Heart left ventricle (tissue), 13 donors: ENCODE measurements at regions not wholly inside any gene's neighbourhood (a gene's known extent, or its start where the extent isn't known, plus 50 kb on each side); places are given as distances from the start of the nearest gene placed in this dataset.
A peak's percentile ranks its signal among the peaks of the same experiment; 100 is the strongest.

Source experiments
- CTCF ChIP-seq, 12 donors: fragments of 200-600 bp; sonication (generic) in 4 of 12; IDR thresholded peaks; one replicate each; pipeline versions ENCODE4 v1.5.0 to v1.8.0; 2018 to 2022; ENCODE audit warnings: antibody characterized with exemption in 12 of 12, mild to moderate bottlenecking in 5 of 12
- POLR2A ChIP-seq, 2 donors: fragments of 450-650 bp; IDR thresholded peaks; one replicate each; pipeline ENCODE4 v1.6.1; 2017; ENCODE audit warnings: antibody characterized with exemption in 2 of 2, mild to moderate bottlenecking in 2 of 2, moderate library complexity in 2 of 2
- donor health status: ischemic (EF 13 %, LVEDD 7.1; RV severe dilation, severe dysfunction).
- donor health status: DM: no; HTN: yes; CAD: no.
- donor health status: DM: no; HTN: no; CAD: no.
- donor health status: ischemic (EF 25% LVEDD 6.9; RV normal size, moderate dysfunction).
- donor health status: ischemic (EF 25% LVEDD 5.7; RV mildly dilated, moderate dysfunction).
- donor health status: ischemic (EF 35%, LVEDD 5.7; RV mildly dilated, moderate dysfunction).
- donor health status: nonischemic (EF 11% LVEDD 7.7; RV severe dilation, severe dysfunction).
- donor health status: DM: yes; HTN: yes; CAD: no.
- donor health status: PGD.
- donor health status: ischemic (EF 29% LVEDD 5.4; RV normal size, mild dysfunction).
- donor health status: nonischemic (EF 23%, LVEDD 6.1; RV moderate dilation, normal function).

GRCh38 chr18:22563164-22563583 is 145.5 kb upstream of the CTAGE1 start:
- TF ChIP-seq CTCF (IDR thresholded peaks at IDR 0.05) (peak; percentile 60 to 85 (median 82)), POLR2A (IDR thresholded peaks at IDR 0.05) (peak in 1 of 2 donors; percentile 34)
